Activated B cell treated with CpG ODN at 0.5 μM for 24 hours (primary cell): ENCODE measurements at regions not wholly inside any gene's neighbourhood (a gene's known extent, or its start where the extent isn't known, plus 50 kb on each side); places are given as distances from the start of the nearest gene placed in this dataset.

ENCODE experiments used
- ATAC-seq: fragments of 200-7000 bp; cut with Tn5 transposase; one replicate; pipeline ENCODE4 v1.10.0; 2021; ENCODE audit warnings: low read depth, mild to moderate bottlenecking, moderate library complexity
- CTCF ChIA-PET: fragments of 350-600 bp; sonication (Branson Sonifier 250); formaldehyde crosslinking; loops from one replicate; lab custom pipeline; 2021; ENCODE audit warnings: antibody characterized with exemption; lab: Charles Lee
- POLR2A ChIA-PET: fragments of 350-600 bp; sonication (Branson Sonifier 250); formaldehyde crosslinking; loops from one replicate; lab custom pipeline; 2021; ENCODE audit warnings: antibody characterized with exemption; lab: Charles Lee
- DNase-seq: peaks from one replicate; pipeline ENCODE4 v3.0.0; 2022
- H3K27ac Mint-ChIP-seq: one replicate; pipeline ENCODE4 v1.8.0; 2020; ENCODE audit warnings: mixed read lengths
- H3K27me3 Mint-ChIP-seq: one replicate; pipeline ENCODE4 v1.8.0; 2021; ENCODE audit warnings: mixed read lengths
- H3K36me3 Mint-ChIP-seq: one replicate; pipeline ENCODE4 v1.8.0; 2021; ENCODE audit warnings: low read depth, mixed read lengths
- H3K4me1 Mint-ChIP-seq: one replicate; pipeline ENCODE4 v1.8.0; 2021; ENCODE audit warnings: mixed read lengths
- H3K4me3 Mint-ChIP-seq: one replicate; pipeline ENCODE4 v1.8.0; 2020; ENCODE audit warnings: mild to moderate bottlenecking, mixed read lengths
- H3K9me3 Mint-ChIP-seq: one replicate; pipeline ENCODE4 v1.8.0; 2020; ENCODE audit warnings: mixed read lengths
- CTCF ChIP-seq: fragments of 200-600 bp; IDR thresholded peaks from one replicate; pipeline ENCODE4 v1.8.0; 2022; ENCODE audit warnings: antibody characterized with exemption, mild to moderate bottlenecking
- intact Hi-C: fragments of 100-400 bp; cut with micrococcal nuclease; formaldehyde crosslinking; loops from one replicate; pipeline ENCODE4 v1.15.1; 2024

GRCh38 chr10:131644864-131645658 lies 255.7 kb upstream of the PPP2R2D start:
- Mint-ChIP-seq H3K4me1 (no peaks in the 10 kb centered on the region), H3K27me3 (peaks cover 4% of the 10 kb centered on the region), H3K9me3 (peaks cover 4% of the 10 kb centered on the region), H3K4me3 (no peak overlapping the region), H3K27ac (no peak overlapping the region), H3K36me3 (no peaks in the 10 kb centered on the region)
- ChIA-PET CTCF (no interaction called here), POLR2A (no interaction called here)
- ATAC-seq (no peak), DNase-seq (no peak)
- TF ChIP-seq CTCF, result no peak
- intact Hi-C loops, result no loop called here

- POLR2A ChIA-PET, result no interaction called here
- Mint-ChIP-seq H3K27me3 (peaks cover 6% of the 10 kb centered on the region), H3K36me3 (no peaks in the 10 kb centered on the region), H3K27ac (no peak overlapping the region), H3K4me3 (no peak overlapping the region), H3K4me1 (no peaks in the 10 kb centered on the region), H3K9me3 (no peaks in the 10 kb centered on the region)
- TF ChIP-seq CTCF, result no peak
- intact Hi-C loops, result no loop called here
- no peak for ATAC-seq
- CTCF ChIA-PET, result no interaction called here
- no peak for DNase-seq
Observed at GRCh38 chr10:131645756-131646155, 255.1 kb upstream of the PPP2R2D start.

GRCh38 chr10:131646551-131647525 lies 254.0 kb upstream of the PPP2R2D start:
- no peak for DNase-seq
- no peak overlapping the region for H3K4me3 Mint-ChIP-seq
- peaks cover 11% of the 10 kb centered on the region for H3K27me3 Mint-ChIP-seq
- ChIA-PET POLR2A (no interaction called here), CTCF (no interaction called here)
- no peak overlapping the region for H3K27ac Mint-ChIP-seq
- no peaks in the 10 kb centered on the region for H3K9me3 Mint-ChIP-seq
- no peaks in the 10 kb centered on the region for H3K4me1 Mint-ChIP-seq
- ATAC-seq, result no peak
- no peaks in the 10 kb centered on the region for H3K36me3 Mint-ChIP-seq
- TF ChIP-seq CTCF, result no peak
- intact Hi-C loops, result no loop called here

GRCh38 chr10:131647789-131648188 lies 253.0 kb upstream of the PPP2R2D start:
- POLR2A ChIA-PET, result no interaction called here
- CTCF ChIA-PET, result no interaction called here
- H3K9me3 Mint-ChIP-seq, result no peaks in the 10 kb centered on the region
- H3K4me1 Mint-ChIP-seq, result no peaks in the 10 kb centered on the region
- H3K27me3 Mint-ChIP-seq, result peaks cover 13% of the 10 kb centered on the region
- H3K36me3 Mint-ChIP-seq, result no peaks in the 10 kb centered on the region
- no peak overlapping the region for H3K4me3 Mint-ChIP-seq
- intact Hi-C loops, result no loop called here
- no peak overlapping the region for H3K27ac Mint-ChIP-seq
- no peak for ATAC-seq
- TF ChIP-seq CTCF, result no peak
- no peak for DNase-seq
